ENCODE measurements at regions not wholly inside any gene's neighbourhood (a gene's known extent, or its start where the extent isn't known, plus 50 kb on each side); places are given as distances from the start of the nearest gene placed in this dataset.

GRCh38 chr6:119541132-119541905 is 191.8 kb upstream of the MAN1A1 start:
- TF ChIP-seq, protein P1, sequence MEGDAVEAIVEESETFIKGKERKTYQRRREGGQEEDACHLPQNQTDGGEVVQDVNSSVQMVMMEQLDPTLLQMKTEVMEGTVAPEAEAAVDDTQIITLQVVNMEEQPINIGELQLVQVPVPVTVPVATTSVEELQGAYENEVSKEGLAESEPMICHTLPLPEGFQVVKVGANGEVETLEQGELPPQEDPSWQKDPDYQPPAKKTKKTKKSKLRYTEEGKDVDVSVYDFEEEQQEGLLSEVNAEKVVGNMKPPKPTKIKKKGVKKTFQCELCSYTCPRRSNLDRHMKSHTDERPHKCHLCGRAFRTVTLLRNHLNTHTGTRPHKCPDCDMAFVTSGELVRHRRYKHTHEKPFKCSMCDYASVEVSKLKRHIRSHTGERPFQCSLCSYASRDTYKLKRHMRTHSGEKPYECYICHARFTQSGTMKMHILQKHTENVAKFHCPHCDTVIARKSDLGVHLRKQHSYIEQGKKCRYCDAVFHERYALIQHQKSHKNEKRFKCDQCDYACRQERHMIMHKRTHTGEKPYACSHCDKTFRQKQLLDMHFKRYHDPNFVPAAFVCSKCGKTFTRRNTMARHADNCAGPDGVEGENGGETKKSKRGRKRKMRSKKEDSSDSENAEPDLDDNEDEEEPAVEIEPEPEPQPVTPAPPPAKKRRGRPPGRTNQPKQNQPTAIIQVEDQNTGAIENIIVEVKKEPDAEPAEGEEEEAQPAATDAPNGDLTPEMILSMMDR (IDR thresholded peaks at IDR 0.05) = no peak
- no peak for TF ChIP-seq POLR2A (IDR thresholded peaks at IDR 0.05)

All from Peyer's patch (tissue), 4 donors.